ENCODE measurements at regions not wholly inside any gene's neighbourhood (a gene's known extent, or its start where the extent isn't known, plus 50 kb on each side); places are given as distances from the start of the nearest gene placed in this dataset.

DNA sequence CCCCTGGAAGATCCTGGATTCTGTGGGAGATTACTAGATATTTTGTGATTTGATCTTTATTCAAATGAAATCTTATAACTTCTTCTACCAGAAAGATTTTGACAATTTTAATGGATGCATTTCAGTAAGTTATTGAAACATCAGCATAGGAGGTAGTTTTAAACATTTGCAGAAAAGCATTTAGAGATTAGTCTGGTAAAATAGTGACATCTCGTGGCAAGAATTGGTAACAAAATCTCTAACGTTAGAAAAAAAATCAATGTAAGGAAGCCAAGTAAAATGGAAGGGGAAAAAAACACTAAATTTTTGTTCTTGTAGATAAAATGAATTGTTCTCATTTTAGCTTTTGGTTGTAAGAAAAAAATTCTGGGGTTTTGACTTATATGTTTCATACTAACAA is 73.3 kb downstream of the TASL start:
- DNase-seq, result peak; percentile 24

DNA sequence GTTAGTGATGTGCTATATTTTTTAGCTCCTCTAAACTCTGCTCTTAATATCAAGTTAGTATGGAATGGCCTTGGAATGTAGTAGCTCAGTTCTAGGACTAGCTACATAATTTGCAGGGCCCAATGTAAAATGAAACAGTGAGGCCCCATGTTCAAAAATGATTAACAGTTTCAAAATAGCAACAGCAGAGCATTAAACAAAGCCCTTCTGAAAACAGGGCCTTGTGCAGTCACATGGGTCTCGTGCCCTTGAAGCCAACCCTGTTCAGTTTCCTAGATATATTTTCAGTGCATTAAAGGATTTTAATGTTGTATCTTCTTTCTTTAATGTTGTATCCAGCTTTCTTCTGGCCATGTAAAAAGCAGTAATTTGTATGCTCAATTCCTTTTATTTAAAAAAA is 82.1 kb downstream of the TASL start:
- no peak for DNase-seq

DNA sequence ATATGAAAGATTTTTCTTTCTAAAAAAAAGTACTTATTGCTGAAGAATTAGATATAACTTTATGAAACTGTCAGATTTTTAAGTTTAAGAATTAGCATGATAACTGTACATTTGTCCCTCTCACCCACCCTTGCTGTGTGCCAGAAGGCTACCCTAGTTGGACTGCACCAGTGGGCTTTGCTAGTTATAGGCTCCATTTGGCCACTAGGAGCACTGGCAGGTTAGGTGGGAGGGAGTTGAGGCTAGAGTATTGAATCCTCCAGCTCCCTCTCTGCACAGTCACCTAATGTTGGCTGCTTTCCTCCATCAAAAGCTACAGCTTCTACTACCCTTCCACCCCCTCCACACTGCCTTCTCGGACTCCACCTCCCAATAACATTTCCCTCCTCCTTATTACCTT is 84.2 kb downstream of the TASL start:
- no peak for DNase-seq

DNA sequence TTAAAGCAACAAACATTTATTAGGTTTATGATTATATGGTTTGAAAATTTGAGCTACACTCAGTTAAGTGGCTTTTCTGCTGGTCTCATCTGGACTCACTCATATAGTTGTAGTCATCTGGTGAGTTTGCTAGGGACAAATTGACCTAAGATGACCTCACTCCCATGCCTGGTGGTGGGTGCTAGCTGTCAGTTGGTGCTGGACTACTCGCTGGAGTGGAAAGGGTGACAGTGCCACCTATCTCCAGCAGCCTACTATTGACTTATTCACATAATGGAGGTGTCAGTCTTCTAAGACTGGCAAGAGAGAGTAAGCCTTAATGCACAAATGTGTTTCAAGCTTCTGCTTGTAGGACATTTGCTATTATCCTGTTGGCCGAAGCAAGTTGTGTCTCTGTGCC is 88.2 kb downstream of the TASL start:
- DNase-seq, result no peak

DNA sequence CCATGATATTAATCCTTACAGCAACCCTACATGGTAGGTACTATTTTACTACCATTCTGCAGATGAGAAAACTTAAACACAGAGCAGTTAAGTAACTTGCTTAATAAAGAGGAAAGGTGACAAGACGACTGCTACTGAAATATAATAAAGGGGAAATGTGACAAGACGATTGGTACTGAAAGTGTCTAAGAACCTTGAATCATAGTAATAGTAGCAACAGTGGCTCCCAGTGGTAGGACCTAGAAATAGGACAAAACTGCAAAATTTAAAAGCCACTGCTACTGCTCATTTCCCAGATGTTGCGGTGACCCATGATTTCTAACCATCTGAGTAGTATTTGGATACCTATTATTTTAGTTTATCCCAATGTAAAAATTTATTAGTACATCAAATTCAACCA is 89.5 kb downstream of the TASL start:
- DNase-seq, result no peak

- no peak for DNase-seq
These were observed 93.6 kb downstream of the TASL start for GRCh38 chrX:30483996-30484395.

- no peak for DNase-seq
These were observed 109.1 kb downstream of the TASL start for GRCh38 chrX:30468471-30468870.

Data from fibroblast of skin of abdomen (primary cell).